ENCODE measurements at regions not wholly inside any gene's neighbourhood (a gene's known extent, or its start where the extent isn't known, plus 50 kb on each side); places are given as distances from the start of the nearest gene placed in this dataset.

- Histone ChIP-seq H3K27ac (ENCODE audit: low read depth, low read length, poor library complexity, severe bottlenecking) (no peak overlapping the region), H2AFZ (ENCODE audit: low read length) (no peak overlapping the region), H3K79me2 (ENCODE audit: insufficient read depth, low read length) (no peaks in the 10 kb centered on the region), H3K4me2 (ENCODE audit: low read length) (no peak overlapping the region), H3F3A (ENCODE audit: insufficient read depth, low read length) (no peaks in the 10 kb centered on the region), H3K9me3 (ENCODE audit: low read length) (no peaks in the 10 kb centered on the region), H4K20me1 (ENCODE audit: insufficient read depth, low read length) (no peaks in the 10 kb centered on the region), H3K27me3 (ENCODE audit: insufficient read depth, low read length) (no peaks in the 10 kb centered on the region), H3K4me1 (ENCODE audit: insufficient read depth, low read length, severe bottlenecking) (no peaks in the 10 kb centered on the region), H3K9ac (ENCODE audit: low read length) (no peak overlapping the region), H3K36me3 (ENCODE audit: insufficient read depth, low read length) (no peaks in the 10 kb centered on the region), H3K4me3 (ENCODE audit: low read depth, low read length, poor library complexity, severe bottlenecking) (no peak overlapping the region), H3K9me2 (ENCODE audit: low read depth, low read length) (0 out of 2 replicates have a peak, but pooled peaks cover 3% of the 10 kb centered on the region)
- TF ChIP-seq CTCF (IDR thresholded peaks at IDR 0.05; ENCODE audit: low read length) (no peak), EZH2 (IDR thresholded peaks at IDR 0.05; ENCODE audit: borderline replicate concordance, low read length) (no peak)
Measured at GRCh38 chr12:82529101-82529500, 157.6 kb upstream of the TMTC2 start.

GRCh38 chr12:82529954-82530353 is 156.8 kb upstream of the TMTC2 start:
- H3K36me3 ChIP-seq (ENCODE audit: insufficient read depth, low read length): no peaks in the 10 kb centered on the region
- H3K9me3 ChIP-seq (ENCODE audit: low read length): no peaks in the 10 kb centered on the region
- H3K27me3 ChIP-seq (ENCODE audit: insufficient read depth, low read length): no peaks in the 10 kb centered on the region
- H4K20me1 ChIP-seq (ENCODE audit: insufficient read depth, low read length): no peaks in the 10 kb centered on the region
- H2AFZ ChIP-seq (ENCODE audit: low read length): no peak overlapping the region
- H3K4me3 ChIP-seq (ENCODE audit: low read depth, low read length, poor library complexity, severe bottlenecking): no peak overlapping the region
- H3F3A ChIP-seq (ENCODE audit: insufficient read depth, low read length): no peaks in the 10 kb centered on the region
- no peak overlapping the region for H3K4me2 ChIP-seq (ENCODE audit: low read length)
- 0 out of 2 replicates have a peak, but pooled peaks cover 3% of the 10 kb centered on the region for H3K9me2 ChIP-seq (ENCODE audit: low read depth, low read length)
- H3K9ac ChIP-seq (ENCODE audit: low read length): no peak overlapping the region
- TF ChIP-seq CTCF (IDR thresholded peaks at IDR 0.05; ENCODE audit: low read length): no peak
- TF ChIP-seq EZH2 (IDR thresholded peaks at IDR 0.05; ENCODE audit: borderline replicate concordance, low read length): no peak
- H3K79me2 ChIP-seq (ENCODE audit: insufficient read depth, low read length): no peaks in the 10 kb centered on the region
- no peaks in the 10 kb centered on the region for H3K4me1 ChIP-seq (ENCODE audit: insufficient read depth, low read length, severe bottlenecking)
- no peak overlapping the region for H3K27ac ChIP-seq (ENCODE audit: low read depth, low read length, poor library complexity, severe bottlenecking)

DNA sequence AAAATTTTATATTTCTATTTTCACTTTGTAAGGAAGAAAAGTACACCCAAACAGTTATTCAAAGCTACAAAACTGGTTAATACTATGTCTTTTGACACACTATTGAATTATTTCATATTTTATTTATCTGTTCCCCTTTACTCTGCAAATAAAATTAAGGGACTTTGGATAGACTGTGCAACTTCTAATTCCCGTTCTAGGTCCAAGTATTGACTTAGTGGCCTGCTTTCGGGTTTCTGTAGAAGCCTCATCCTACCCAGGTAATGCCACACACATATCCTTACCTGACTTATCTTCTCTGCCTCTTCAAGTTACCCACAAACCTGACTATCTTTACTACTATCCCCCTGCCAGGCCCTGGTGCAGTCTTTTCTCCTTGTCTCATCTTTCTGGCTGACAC is 156.3 kb upstream of the TMTC2 start:
- H3F3A ChIP-seq (ENCODE audit: insufficient read depth, low read length): no peaks in the 10 kb centered on the region

More for the DNA sequence above, 156.3 kb upstream of the TMTC2 start:
- H4K20me1 ChIP-seq (ENCODE audit: insufficient read depth, low read length): no peaks in the 10 kb centered on the region
- no peak overlapping the region for H2AFZ ChIP-seq (ENCODE audit: low read length)
- H3K27ac ChIP-seq (ENCODE audit: low read depth, low read length, poor library complexity, severe bottlenecking): no peak overlapping the region
- no peak overlapping the region for H3K4me3 ChIP-seq (ENCODE audit: low read depth, low read length, poor library complexity, severe bottlenecking)
- TF ChIP-seq EZH2 (IDR thresholded peaks at IDR 0.05; ENCODE audit: borderline replicate concordance, low read length): no peak
- no peak for TF ChIP-seq CTCF (IDR thresholded peaks at IDR 0.05; ENCODE audit: low read length)
- no peaks in the 10 kb centered on the region for H3K4me1 ChIP-seq (ENCODE audit: insufficient read depth, low read length, severe bottlenecking)
- H3K4me2 ChIP-seq (ENCODE audit: low read length): no peak overlapping the region
- no peaks in the 10 kb centered on the region for H3K36me3 ChIP-seq (ENCODE audit: insufficient read depth, low read length)
- H3K9ac ChIP-seq (ENCODE audit: low read length): no peak overlapping the region
- no peaks in the 10 kb centered on the region for H3K9me3 ChIP-seq (ENCODE audit: low read length)
- no peaks in the 10 kb centered on the region for H3K79me2 ChIP-seq (ENCODE audit: insufficient read depth, low read length)
- H3K27me3 ChIP-seq (ENCODE audit: insufficient read depth, low read length): no peaks in the 10 kb centered on the region
- 0 out of 2 replicates have a peak, but pooled peaks cover 3% of the 10 kb centered on the region for H3K9me2 ChIP-seq (ENCODE audit: low read depth, low read length)

Data from OCI-LY1 (cell line).